ENCODE measurements at regions not wholly inside any gene's neighbourhood (a gene's known extent, or its start where the extent isn't known, plus 50 kb on each side); places are given as distances from the start of the nearest gene placed in this dataset.

DNA sequence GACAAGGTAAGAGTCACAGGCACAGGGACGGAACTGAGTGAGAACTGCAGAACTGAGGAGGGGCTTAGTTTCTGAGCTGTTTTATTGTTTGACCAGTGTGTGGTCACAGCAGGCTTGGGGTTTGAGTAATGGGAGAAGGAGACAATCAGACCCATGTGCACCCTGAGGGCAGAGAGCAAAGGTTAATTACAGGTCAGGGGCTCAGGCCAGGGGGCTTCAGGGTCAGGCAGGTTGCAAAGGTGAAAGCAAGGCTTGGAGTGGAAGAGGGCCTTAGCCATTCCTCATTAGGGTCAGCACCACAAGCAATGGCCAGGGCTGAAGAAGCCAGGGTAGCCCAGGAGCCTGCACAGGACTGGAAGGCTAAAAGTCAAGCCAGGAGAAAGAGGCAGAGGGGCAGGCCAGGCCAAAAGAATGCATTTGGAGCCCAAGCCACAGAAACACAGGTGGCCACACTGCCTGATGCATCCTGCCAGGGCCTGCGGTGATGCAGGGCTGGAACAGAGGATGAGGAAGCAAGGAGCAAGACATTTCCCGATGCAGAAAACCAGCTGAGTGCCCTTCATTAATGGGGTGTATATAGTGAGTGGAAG, 209.8 kb upstream of the GYPC start:
- H3K9me3 ChIP-seq, result no peaks in the 10 kb centered on the region
- TF ChIP-seq, protein P1, sequence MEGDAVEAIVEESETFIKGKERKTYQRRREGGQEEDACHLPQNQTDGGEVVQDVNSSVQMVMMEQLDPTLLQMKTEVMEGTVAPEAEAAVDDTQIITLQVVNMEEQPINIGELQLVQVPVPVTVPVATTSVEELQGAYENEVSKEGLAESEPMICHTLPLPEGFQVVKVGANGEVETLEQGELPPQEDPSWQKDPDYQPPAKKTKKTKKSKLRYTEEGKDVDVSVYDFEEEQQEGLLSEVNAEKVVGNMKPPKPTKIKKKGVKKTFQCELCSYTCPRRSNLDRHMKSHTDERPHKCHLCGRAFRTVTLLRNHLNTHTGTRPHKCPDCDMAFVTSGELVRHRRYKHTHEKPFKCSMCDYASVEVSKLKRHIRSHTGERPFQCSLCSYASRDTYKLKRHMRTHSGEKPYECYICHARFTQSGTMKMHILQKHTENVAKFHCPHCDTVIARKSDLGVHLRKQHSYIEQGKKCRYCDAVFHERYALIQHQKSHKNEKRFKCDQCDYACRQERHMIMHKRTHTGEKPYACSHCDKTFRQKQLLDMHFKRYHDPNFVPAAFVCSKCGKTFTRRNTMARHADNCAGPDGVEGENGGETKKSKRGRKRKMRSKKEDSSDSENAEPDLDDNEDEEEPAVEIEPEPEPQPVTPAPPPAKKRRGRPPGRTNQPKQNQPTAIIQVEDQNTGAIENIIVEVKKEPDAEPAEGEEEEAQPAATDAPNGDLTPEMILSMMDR (IDR thresholded peaks at IDR 0.05), result no peak
- TF ChIP-seq EP300 (IDR thresholded peaks at IDR 0.05) (no peak), POLR2A (IDR thresholded peaks at IDR 0.05) (no peak)
- no peaks in the 10 kb centered on the region for H3K36me3 ChIP-seq
- WGBS, 3 donors, result 90 to 93% (median 90%) methylated on average over 3 of the region's 3 CpGs
- intact Hi-C loops (cut with DNase I), result no loop called here
- H3K4me3 ChIP-seq, result no peak overlapping the region
- DNase-seq, result no peak
- H3K27ac ChIP-seq, result no peak overlapping the region
- H3K4me1 ChIP-seq (ENCODE audit: insufficient read depth), result no peaks in the 10 kb centered on the region
- no peaks in the 10 kb centered on the region for H3K27me3 ChIP-seq

DNA sequence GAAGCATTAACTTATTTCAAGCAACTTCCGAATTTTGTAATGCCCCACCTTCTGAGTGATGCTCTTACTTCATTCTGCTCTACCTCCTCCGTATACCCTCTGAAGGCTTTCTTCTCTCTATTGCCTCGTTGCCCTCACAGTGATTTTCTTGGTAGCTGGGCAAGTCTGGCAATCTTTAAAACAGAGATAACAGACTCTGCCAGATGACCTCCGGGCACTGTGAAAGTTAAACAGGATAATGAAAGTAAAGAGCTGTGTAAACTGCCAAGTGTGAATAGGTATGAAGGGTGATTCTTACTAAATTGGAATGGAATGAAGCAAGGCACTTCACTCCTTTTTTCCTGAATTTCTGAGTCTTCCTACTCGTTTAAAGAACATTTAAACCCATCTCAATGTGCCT, 207.3 kb upstream of the GYPC start:
- no peaks in the 10 kb centered on the region for H3K27me3 ChIP-seq
- H3K4me3 ChIP-seq, result no peak overlapping the region
- no peaks in the 10 kb centered on the region for H3K4me1 ChIP-seq (ENCODE audit: insufficient read depth)
- H3K36me3 ChIP-seq, result no peaks in the 10 kb centered on the region
- intact Hi-C loops (cut with DNase I), result no loop called here
- H3K27ac ChIP-seq, result no peak overlapping the region
- TF ChIP-seq EP300 (IDR thresholded peaks at IDR 0.05) (no peak), POLR2A (IDR thresholded peaks at IDR 0.05) (no peak)
- TF ChIP-seq, protein P1 (IDR thresholded peaks at IDR 0.05), result no peak
- WGBS, 3 donors, result 15 to 33% (median 22%) methylated on average over 5 of the region's 5 CpGs
- no peak for DNase-seq
- no peaks in the 10 kb centered on the region for H3K9me3 ChIP-seq

DNA sequence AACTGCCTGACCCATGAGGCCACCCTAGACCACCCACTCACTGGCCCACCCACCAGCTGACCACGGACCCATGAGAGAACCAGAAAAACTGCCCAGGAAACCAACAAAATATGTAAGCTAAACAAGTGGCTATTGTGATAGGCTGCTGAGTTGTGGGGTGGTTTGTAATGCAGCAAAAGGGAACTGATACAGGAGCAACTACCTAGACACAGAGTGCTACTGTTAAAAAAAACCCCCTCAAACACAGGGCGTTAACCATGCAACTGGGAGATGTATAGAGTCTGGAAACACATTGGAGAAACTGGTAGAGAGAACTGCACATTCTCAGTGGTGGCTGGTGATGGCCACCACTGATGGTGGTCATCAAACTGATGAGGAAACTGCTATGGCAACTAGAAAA, 206.3 kb upstream of the GYPC start:
- Histone ChIP-seq H3K9me3 (no peaks in the 10 kb centered on the region), H3K4me3 (no peak overlapping the region), H3K27me3 (no peaks in the 10 kb centered on the region), H3K36me3 (no peaks in the 10 kb centered on the region), H3K4me1 (ENCODE audit: insufficient read depth) (no peaks in the 10 kb centered on the region), H3K27ac (no peak overlapping the region)
- no peak for TF ChIP-seq POLR2A (IDR thresholded peaks at IDR 0.05)
- TF ChIP-seq EP300 (IDR thresholded peaks at IDR 0.05), result no peak
- TF ChIP-seq, protein P1 (IDR thresholded peaks at IDR 0.05), result no peak
- DNase-seq, result no peak
- intact Hi-C loops (cut with DNase I), result no loop called here
- 61 to 68% (median 66%) methylated on average over 2 of the region's 2 CpGs for WGBS, 3 donors

DNA sequence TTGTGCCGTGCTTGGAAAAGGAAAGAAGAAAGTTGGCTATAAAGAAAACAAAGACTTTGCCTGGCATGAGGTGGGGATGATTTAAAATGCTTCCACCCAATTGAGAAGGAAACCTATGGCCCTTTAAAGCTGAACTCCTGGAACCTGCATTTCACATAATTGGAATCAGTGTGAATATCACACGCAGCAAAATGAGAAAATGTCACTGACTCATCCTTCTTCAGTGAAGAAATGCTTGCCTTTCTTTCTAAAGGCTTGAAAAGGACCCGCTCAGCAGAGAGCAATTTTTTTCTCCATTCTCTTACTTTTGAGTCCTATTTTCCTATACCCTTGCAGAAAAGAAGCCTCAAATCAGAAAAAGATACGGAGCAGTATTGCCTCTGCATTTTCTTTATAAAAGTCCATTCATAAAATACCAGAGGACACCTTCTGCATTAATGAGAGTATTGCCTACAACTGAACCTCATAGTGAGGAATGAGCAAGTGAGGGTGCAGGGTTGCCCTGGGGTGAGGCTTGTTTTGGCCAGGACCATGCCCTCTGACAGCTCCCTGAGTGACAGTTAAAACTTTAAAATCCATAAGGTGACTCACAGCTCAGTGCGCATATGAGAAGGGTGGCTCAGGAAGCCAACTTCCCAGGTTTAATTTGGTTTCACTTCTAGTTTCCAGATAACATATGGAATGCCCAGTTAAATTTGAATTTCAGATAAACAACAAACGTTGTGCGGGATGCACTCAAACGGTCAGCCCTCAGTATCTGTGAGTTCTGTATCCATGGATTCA, 191.9 kb upstream of the GYPC start:
- no peaks in the 10 kb centered on the region for H3K36me3 ChIP-seq
- no peak for DNase-seq
- no peak overlapping the region for H3K4me3 ChIP-seq
- WGBS, 3 donors, result 70 to 77% (median 74%) methylated on average over 8 of the region's 8 CpGs
- TF ChIP-seq EP300 (IDR thresholded peaks at IDR 0.05) (no peak), POLR2A (IDR thresholded peaks at IDR 0.05) (no peak)
- TF ChIP-seq, protein P1 (IDR thresholded peaks at IDR 0.05), result no peak
- no peaks in the 10 kb centered on the region for H3K4me1 ChIP-seq (ENCODE audit: insufficient read depth)
- H3K27me3 ChIP-seq, result no peaks in the 10 kb centered on the region
- H3K9me3 ChIP-seq, result no peaks in the 10 kb centered on the region
- H3K27ac ChIP-seq, result no peak overlapping the region
- intact Hi-C loops (cut with DNase I), result no loop called here
